Upper lobe of left lung (tissue), 6 donors: ENCODE measurements at regions not wholly inside any gene's neighbourhood (a gene's known extent, or its start where the extent isn't known, plus 50 kb on each side); places are given as distances from the start of the nearest gene placed in this dataset.

Experiments used
- ATAC-seq, 2 donors: fragments of 200-7000 bp; cut with Tn5 transposase; one replicate each; pipeline ENCODE4 v1.9.1; 2022; ENCODE audit warnings: mild to moderate bottlenecking in 2 of 2, moderate library complexity in 2 of 2; ENCODE audit not compliant: low FRiP score in 2 of 2
- DNase-seq, 2 donors: peaks; one replicate each; pipeline ENCODE4 v3.0.0-alpha.2; 2019 to 2020
- H3K27ac ChIP-seq, 4 donors: fragments of 200-600 bp; sonication (generic); one replicate each; pipeline ENCODE4 v1.5.1; 2016 to 2019
- H3K27me3 ChIP-seq, 4 donors: fragments of 200-600 bp; sonication (generic); one replicate each; pipeline ENCODE4 v1.5.1; 2017 to 2019
- H3K36me3 ChIP-seq, 4 donors: fragments of 200-600 bp; sonication (generic); one replicate each; pipeline ENCODE4 v1.5.1; 2016 to 2019
- H3K4me1 ChIP-seq, 4 donors: fragments of 200-600 bp; sonication (generic); one replicate each; pipeline ENCODE4 v1.5.1; 2018 to 2019
- H3K4me3 ChIP-seq, 4 donors: fragments of 200-600 bp; sonication (generic); one replicate each; pipeline ENCODE4 v1.5.1; 2017 to 2019; ENCODE audit warnings: mild to moderate bottlenecking in 2 of 4, moderate library complexity in 1 of 4
- H3K9me3 ChIP-seq, 4 donors: fragments of 200-600 bp; sonication (generic); one replicate each; pipeline ENCODE4 v1.5.1; 2018 to 2019
- EP300 ChIP-seq, 4 donors: sonication (generic); formaldehyde crosslinking; IDR thresholded peaks; one replicate each; pipeline ENCODE4 v1.5.1; 2017; ENCODE audit warnings: antibody characterized with exemption in 4 of 4, control low read depth in 2 of 4
- POLR2A ChIP-seq, 4 donors: fragments of 450-650 bp; IDR thresholded peaks; one replicate each; pipeline ENCODE4 v1.5.1; 2016 to 2017; ENCODE audit warnings: antibody characterized with exemption in 4 of 4, mild to moderate bottlenecking in 2 of 4
- POLR2AphosphoS5 ChIP-seq, 2 donors: sonication (generic); formaldehyde crosslinking; IDR thresholded peaks; one replicate each; pipeline ENCODE4 v1.5.1; 2017; ENCODE audit warnings: antibody characterized with exemption in 2 of 2
- whole genome bisulfite sequencing, 2 donors: methylation state at CpG; one replicate each; pipeline ENCODE4 v1.1.5; 2017 to 2018; 5-methylcytosine and 5-hydroxymethylcytosine counted together
- TF ChIP-seq, protein P1 (sequence below), 6 experiments: fragments of 450-650 bp in 4 of 6; fragments of 200-600 bp in 2 of 6; sonication (generic) in 2 of 6; IDR thresholded peaks; one replicate each; pipeline ENCODE4 v1.5.1; 2016 to 2019; ENCODE audit warnings: antibody characterized with exemption in 6 of 6
- donor health status: DM: no; HTN: no; CAD: no; lungs with moderate emphysema.
- donor health status: DM: no; HTN: yes; CAD: no; lungs with severe emphysema.

- Histone ChIP-seq H3K27ac (no peak overlapping the region), H3K27me3 (no peaks in the 10 kb centered on the region), H3K36me3 (no peaks in the 10 kb centered on the region), H3K9me3 (no peaks in the 10 kb centered on the region), H3K4me1 (no peaks in the 10 kb centered on the region), H3K4me3 (no peak overlapping the region)
- WGBS, 2 donors = 59 to 60% methylated on average over 3 of the region's 3 CpGs
- ATAC-seq (no peak), DNase-seq (no peak)
- TF ChIP-seq, protein P1, sequence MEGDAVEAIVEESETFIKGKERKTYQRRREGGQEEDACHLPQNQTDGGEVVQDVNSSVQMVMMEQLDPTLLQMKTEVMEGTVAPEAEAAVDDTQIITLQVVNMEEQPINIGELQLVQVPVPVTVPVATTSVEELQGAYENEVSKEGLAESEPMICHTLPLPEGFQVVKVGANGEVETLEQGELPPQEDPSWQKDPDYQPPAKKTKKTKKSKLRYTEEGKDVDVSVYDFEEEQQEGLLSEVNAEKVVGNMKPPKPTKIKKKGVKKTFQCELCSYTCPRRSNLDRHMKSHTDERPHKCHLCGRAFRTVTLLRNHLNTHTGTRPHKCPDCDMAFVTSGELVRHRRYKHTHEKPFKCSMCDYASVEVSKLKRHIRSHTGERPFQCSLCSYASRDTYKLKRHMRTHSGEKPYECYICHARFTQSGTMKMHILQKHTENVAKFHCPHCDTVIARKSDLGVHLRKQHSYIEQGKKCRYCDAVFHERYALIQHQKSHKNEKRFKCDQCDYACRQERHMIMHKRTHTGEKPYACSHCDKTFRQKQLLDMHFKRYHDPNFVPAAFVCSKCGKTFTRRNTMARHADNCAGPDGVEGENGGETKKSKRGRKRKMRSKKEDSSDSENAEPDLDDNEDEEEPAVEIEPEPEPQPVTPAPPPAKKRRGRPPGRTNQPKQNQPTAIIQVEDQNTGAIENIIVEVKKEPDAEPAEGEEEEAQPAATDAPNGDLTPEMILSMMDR (IDR thresholded peaks at IDR 0.05) = no peak
- no peak for TF ChIP-seq EP300 (IDR thresholded peaks at IDR 0.05)
- no peak for TF ChIP-seq POLR2A (IDR thresholded peaks at IDR 0.05)
- TF ChIP-seq POLR2AphosphoS5 (IDR thresholded peaks at IDR 0.05) = no peak
Observed at GRCh38 chr2:219758907-219759680, 131.7 kb downstream of the SLC4A3 start.

DNA sequence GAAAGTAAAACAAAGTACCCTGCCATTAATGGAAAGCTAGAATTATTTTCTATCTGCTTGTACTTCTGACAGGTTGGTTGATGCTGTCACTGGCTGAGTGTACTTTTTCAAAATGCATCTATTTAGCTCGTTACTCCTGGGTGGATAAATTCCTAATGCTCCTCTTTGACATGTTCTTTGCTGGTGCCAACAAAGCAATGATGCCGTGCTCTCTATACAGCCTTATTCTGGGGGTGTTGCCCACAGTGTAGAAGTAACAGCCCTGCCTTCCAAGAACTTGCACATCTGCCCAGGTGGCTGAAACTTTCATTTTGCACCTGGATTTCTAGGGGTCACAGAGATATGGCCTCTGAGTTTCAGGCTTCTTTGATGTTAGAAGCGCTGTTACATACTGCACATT is 132.4 kb downstream of the SLC4A3 start:
- 68 to 79% methylated on average over 3 of the region's 3 CpGs for WGBS, 2 donors
- Histone ChIP-seq H3K4me3 (no peak overlapping the region), H3K36me3 (no peaks in the 10 kb centered on the region), H3K27ac (no peak overlapping the region), H3K4me1 (no peaks in the 10 kb centered on the region), H3K9me3 (no peaks in the 10 kb centered on the region), H3K27me3 (no peaks in the 10 kb centered on the region)
- TF ChIP-seq POLR2A (IDR thresholded peaks at IDR 0.05) = no peak
- no peak for TF ChIP-seq POLR2AphosphoS5 (IDR thresholded peaks at IDR 0.05)
- TF ChIP-seq, protein P1 (IDR thresholded peaks at IDR 0.05) = no peak
- TF ChIP-seq EP300 (IDR thresholded peaks at IDR 0.05) = no peak
- ATAC-seq (no peak), DNase-seq (no peak)

DNA sequence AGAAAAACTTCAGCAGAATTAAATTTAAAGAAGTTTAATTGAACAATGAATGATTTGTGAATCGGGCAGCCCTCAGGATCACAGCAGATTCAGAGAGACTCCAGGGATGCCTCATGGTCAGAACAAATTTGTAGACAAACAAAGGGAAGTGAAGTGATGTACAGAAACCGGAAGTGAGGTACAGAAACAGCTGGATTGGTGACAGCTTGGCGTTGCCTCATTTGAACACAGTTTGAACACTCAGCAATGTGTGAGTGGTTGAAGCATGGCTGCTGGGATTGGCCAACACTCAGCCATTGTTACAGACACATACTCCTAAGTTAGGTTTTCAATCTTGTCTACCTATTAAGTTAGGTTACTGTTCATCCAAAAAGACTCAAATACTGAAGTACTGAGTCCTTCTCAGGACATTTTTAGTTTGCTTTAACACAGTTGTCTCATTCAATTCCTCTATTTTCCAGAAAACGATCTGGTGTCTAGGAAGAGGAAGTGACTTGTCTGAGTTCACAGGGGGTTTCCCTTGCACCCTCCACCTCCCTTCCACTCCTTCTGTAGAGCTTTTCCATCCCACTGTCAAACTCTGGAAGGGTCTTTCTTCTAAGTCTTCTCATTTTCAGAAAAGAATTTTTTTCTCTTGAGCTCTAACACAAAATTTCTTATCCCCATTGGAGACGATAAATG is 137.9 kb downstream of the SLC4A3 start:
- DNase-seq (no peak), ATAC-seq (no peak)
- H3K36me3 ChIP-seq = no peaks in the 10 kb centered on the region
- H3K27ac ChIP-seq = no peak overlapping the region
- no peak for TF ChIP-seq EP300 (IDR thresholded peaks at IDR 0.05)
- TF ChIP-seq POLR2AphosphoS5 (IDR thresholded peaks at IDR 0.05) = no peak
- TF ChIP-seq POLR2A (IDR thresholded peaks at IDR 0.05) = no peak
- TF ChIP-seq, protein P1 (IDR thresholded peaks at IDR 0.05) = no peak
- H3K9me3 ChIP-seq = peaks cover 0 to 2% (median 0%) of the 10 kb centered on the region in 4 donors
- WGBS, 2 donors = 56 to 59% methylated on average over 5 of the region's 5 CpGs
- H3K4me3 ChIP-seq = no peak overlapping the region
- no peaks in the 10 kb centered on the region for H3K4me1 ChIP-seq
- H3K27me3 ChIP-seq = no peaks in the 10 kb centered on the region

GRCh38 chr2:219766658-219767057 is 139.2 kb downstream of the SLC4A3 start:
- Histone ChIP-seq H3K4me1 (no peaks in the 10 kb centered on the region), H3K27ac (no peak overlapping the region), H3K9me3 (peaks cover 0 to 3% (median 0%) of the 10 kb centered on the region in 4 donors), H3K36me3 (no peaks in the 10 kb centered on the region), H3K27me3 (no peaks in the 10 kb centered on the region), H3K4me3 (no peak overlapping the region)
- WGBS, 2 donors = 75 to 95% methylated on average over 5 of the region's 5 CpGs
- ATAC-seq = no peak
- TF ChIP-seq, protein P1 (IDR thresholded peaks at IDR 0.05) = no peak
- TF ChIP-seq POLR2A (IDR thresholded peaks at IDR 0.05) (no peak), EP300 (IDR thresholded peaks at IDR 0.05) (no peak)
- DNase-seq = no peak
